H9 (cell line): ENCODE measurements at regions not wholly inside any gene's neighbourhood (a gene's known extent, or its start where the extent isn't known, plus 50 kb on each side); places are given as distances from the start of the nearest gene placed in this dataset.

Experiments
- DNase-seq: peaks from one replicate; pipeline ENCODE4 v3.0.0-alpha.2; 2017
- H2AFZ ChIP-seq: one replicate; pipeline ENCODE4 v1.6.1; 2013; ENCODE audit warnings: mild to moderate bottlenecking, low read length, control low read depth, moderate library complexity
- H2AK5ac ChIP-seq: 2 replicates; pipeline ENCODE4 v1.6.1; 2013; ENCODE audit warnings: low read length, control low read depth, mixed read lengths; ENCODE audit not compliant: insufficient read length
- H2BK120ac ChIP-seq: one replicate; pipeline ENCODE4 v1.6.1; 2013; ENCODE audit warnings: low read depth, mild to moderate bottlenecking, low read length, control low read depth, inconsistent platforms; ENCODE audit not compliant: poor library complexity, severe bottlenecking
- H2BK12ac ChIP-seq: 2 replicates; pipeline ENCODE4 v1.6.1; 2013; ENCODE audit warnings: low read length, control low read depth, mixed read lengths, low read depth; ENCODE audit not compliant: insufficient read length
- H2BK15ac ChIP-seq: 2 replicates; pipeline ENCODE4 v1.6.1; 2013; ENCODE audit warnings: low read depth, low read length, control low read depth
- H2BK20ac ChIP-seq: one replicate; pipeline ENCODE4 v1.6.1; 2013; ENCODE audit warnings: low read depth, mild to moderate bottlenecking, low read length, control low read depth, inconsistent platforms; ENCODE audit not compliant: poor library complexity, severe bottlenecking
- H2BK5ac ChIP-seq: 2 replicates; pipeline ENCODE4 v1.6.1; 2013; ENCODE audit warnings: low read length, control low read depth, mixed read lengths; ENCODE audit not compliant: insufficient read length
- H3K14ac ChIP-seq: 2 replicates; pipeline ENCODE4 v1.6.1; 2013; ENCODE audit warnings: low read length, control low read depth; ENCODE audit not compliant: insufficient read depth
- H3K18ac ChIP-seq: 2 replicates; pipeline ENCODE4 v1.6.1; 2013; ENCODE audit warnings: low read depth, mild to moderate bottlenecking, mixed read lengths, low read length, control low read depth; ENCODE audit not compliant: insufficient read length
- H3K23ac ChIP-seq: 2 replicates; pipeline ENCODE4 v1.6.1; 2013; ENCODE audit warnings: low read length, control low read depth, mixed read lengths, low read depth; ENCODE audit not compliant: insufficient read length
- H3K23me2 ChIP-seq: 2 replicates; pipeline ENCODE4 v1.6.1; 2013; ENCODE audit warnings: low read depth, mild to moderate bottlenecking, mixed read lengths, low read length, control low read depth; ENCODE audit not compliant: insufficient read length, poor library complexity, severe bottlenecking
- H3K27ac ChIP-seq: 2 replicates; pipeline ENCODE4 v1.5.1; 2013; ENCODE audit warnings: low read length, control low read depth, mixed read lengths, low read depth; ENCODE audit not compliant: insufficient read length
- H3K27me3 ChIP-seq: 2 replicates; pipeline ENCODE4 v1.6.1; 2013; ENCODE audit warnings: low read length, control low read depth, inconsistent platforms; ENCODE audit not compliant: insufficient read depth
- H3K4ac ChIP-seq: 2 replicates; pipeline ENCODE4 v1.6.1; 2013; ENCODE audit warnings: low read depth, mild to moderate bottlenecking, control low read depth, inconsistent platforms, low read length, moderate library complexity
- H3K4me1 ChIP-seq: 2 replicates; pipeline ENCODE4 v1.6.1; 2013; ENCODE audit warnings: low read length, control low read depth, inconsistent platforms; ENCODE audit not compliant: insufficient read depth
- H3K4me2 ChIP-seq: 2 replicates; pipeline ENCODE4 v1.6.1; 2013; ENCODE audit warnings: low read length, control low read depth, mixed read lengths; ENCODE audit not compliant: insufficient read length, insufficient read depth
- H3K56ac ChIP-seq: 2 replicates; pipeline ENCODE4 v1.6.1; 2013; ENCODE audit warnings: low read depth, mild to moderate bottlenecking, mixed read lengths, low read length, control low read depth; ENCODE audit not compliant: insufficient read length
- H3K79me1 ChIP-seq: 2 replicates; pipeline ENCODE4 v1.6.1; 2013; ENCODE audit warnings: low read depth, mild to moderate bottlenecking, moderate library complexity, low read length, control low read depth, inconsistent platforms; ENCODE audit not compliant: insufficient read depth, poor library complexity, severe bottlenecking
- H3K79me2 ChIP-seq: 2 replicates; pipeline ENCODE4 v1.6.1; 2013; ENCODE audit warnings: low read length, control low read depth, inconsistent platforms; ENCODE audit not compliant: insufficient read depth
- H3K9ac ChIP-seq: 2 replicates; pipeline ENCODE4 v1.6.1; 2013; ENCODE audit warnings: low read length, control low read depth, mixed read lengths; ENCODE audit not compliant: insufficient read length; ENCODE audit errors: extremely low read depth
- H3K9me3 ChIP-seq: one replicate; pipeline ENCODE4 v1.6.1; 2013; ENCODE audit warnings: low read depth, low read length, inconsistent platforms; ENCODE audit not compliant: control insufficient read depth
- H3T11ph ChIP-seq: one replicate; pipeline ENCODE4 v1.6.1; 2013; ENCODE audit warnings: mild to moderate bottlenecking, low read length, control low read depth, inconsistent platforms
- H4K20me1 ChIP-seq: one replicate; pipeline ENCODE4 v1.6.1; 2013; ENCODE audit not compliant: control insufficient read depth, insufficient read length, insufficient read depth
- H4K5ac ChIP-seq: 2 replicates; pipeline ENCODE4 v1.6.1; 2013; ENCODE audit warnings: low read depth, mild to moderate bottlenecking, mixed read lengths, low read length, control low read depth; ENCODE audit not compliant: insufficient read length
- H4K8ac ChIP-seq: replicated peaks from 2 replicates; pipeline ENCODE4 v1.6.1; 2013; ENCODE audit warnings: low read length, control low read depth, mixed read lengths, low read depth; ENCODE audit not compliant: insufficient read length
- H4K91ac ChIP-seq: 2 replicates; pipeline ENCODE4 v1.6.1; 2013; ENCODE audit warnings: low read depth, mild to moderate bottlenecking, moderate library complexity, mixed read lengths, low read length, control low read depth; ENCODE audit not compliant: insufficient read length
- H3K27ac Mint-ChIP-seq, 3 experiments: 2 replicates in 2 of 3; 3 replicates in 1 of 3; pipeline ENCODE4 v1.8.0; 2020 to 2021; ENCODE audit warnings: mixed read lengths in 3 of 3, mild to moderate bottlenecking in 1 of 3, moderate library complexity in 1 of 3
- H3K27me3 Mint-ChIP-seq: 2 replicates; pipeline ENCODE4 v1.8.0; 2021; ENCODE audit warnings: low read depth, mild to moderate bottlenecking, moderate library complexity, mixed read lengths
- H3K36me3 Mint-ChIP-seq, 3 experiments: 2 replicates in 2 of 3; 3 replicates in 1 of 3; pipeline ENCODE4 v1.8.0; 2020 to 2021; ENCODE audit warnings: low read depth in 3 of 3, mixed read lengths in 3 of 3; ENCODE audit not compliant: insufficient read depth in 1 of 3
- H3K4me1 Mint-ChIP-seq, 2 experiments: 2 replicates each; pipeline ENCODE4 v1.8.0; 2020; ENCODE audit warnings: mixed read lengths in 2 of 2
- H3K4me3 Mint-ChIP-seq, 2 experiments: 2 replicates in 1 of 2; 3 replicates in 1 of 2; pipeline ENCODE4 v1.8.0; 2020 to 2021; ENCODE audit warnings: mild to moderate bottlenecking in 2 of 2, mixed read lengths in 2 of 2, moderate library complexity in 1 of 2
- H3K9me3 Mint-ChIP-seq, 2 experiments: 2 replicates in 1 of 2; 3 replicates in 1 of 2; pipeline ENCODE4 v1.8.0; 2020; ENCODE audit warnings: mild to moderate bottlenecking in 2 of 2, mixed read lengths in 2 of 2, moderate library complexity in 1 of 2
- WGBS: extraction: QIAGEN DNeasy Blood & Tissue Kit; methylation state at CpG from one replicate; pipeline ENCODE4 v1.1.7; 2013; ENCODE audit warnings: missing lambda C conversion rate, low lambda C conversion rate, mixed read lengths; ENCODE audit not compliant: insufficient read length; ENCODE audit errors: extremely low coverage; 5-methylcytosine and 5-hydroxymethylcytosine counted together
- TF ChIP-seq, protein P1 (sequence below): fragments of 200-600 bp; sonication (generic); conservative IDR thresholded peaks from 3 replicates; pipeline ENCODE4 v1.8.0; 2021; ENCODE audit warnings: antibody characterized with exemption, mild to moderate bottlenecking

- H3K56ac ChIP-seq = no peak overlapping the region
- no peak overlapping the region for H3T11ph ChIP-seq
- no peak overlapping the region for H4K91ac ChIP-seq
- H4K20me1 ChIP-seq = no peaks in the 10 kb centered on the region
- H3K4me2 ChIP-seq = no peak overlapping the region
- no peak overlapping the region for H3K23ac ChIP-seq
- no peak overlapping the region for H2BK15ac ChIP-seq
- H3K9me3 ChIP-seq = no peaks in the 10 kb centered on the region
- H2BK12ac ChIP-seq = no peak overlapping the region
- no peak overlapping the region for H4K8ac ChIP-seq
- peaks cover 3% of the 10 kb centered on the region; the same call in 1 of the 2 replicates for H3K4me1 ChIP-seq
- H3K27me3 Mint-ChIP-seq = no peaks in the 10 kb centered on the region
- H2BK120ac ChIP-seq = no peak overlapping the region
- no peak overlapping the region for H2AK5ac ChIP-seq
- H3K79me1 ChIP-seq = no peaks in the 10 kb centered on the region
- H2BK5ac ChIP-seq = no peak overlapping the region
- H3K27ac ChIP-seq = no peak overlapping the region
- H3K27me3 ChIP-seq = no peaks in the 10 kb centered on the region
- H3K23me2 ChIP-seq = no peaks in the 10 kb centered on the region
- H3K4ac ChIP-seq = no peak overlapping the region
- no peak overlapping the region for H3K14ac ChIP-seq
- H3K9me3 Mint-ChIP-seq = no peaks in the 10 kb centered on the region
- no peaks in the 10 kb centered on the region; a peak in 1 of 7 replicates for H3K36me3 Mint-ChIP-seq
- H3K27ac Mint-ChIP-seq = no peak overlapping the region
- H3K4me3 Mint-ChIP-seq = no peak overlapping the region
- no peak for DNase-seq
- no peak overlapping the region for H2BK20ac ChIP-seq
- H4K5ac ChIP-seq = no peak overlapping the region
- H3K9ac ChIP-seq = no peak overlapping the region
- WGBS = no CpG with 5 or more reads among the region's 1 CpG
- H3K79me2 ChIP-seq = no peaks in the 10 kb centered on the region
- TF ChIP-seq, protein P1, sequence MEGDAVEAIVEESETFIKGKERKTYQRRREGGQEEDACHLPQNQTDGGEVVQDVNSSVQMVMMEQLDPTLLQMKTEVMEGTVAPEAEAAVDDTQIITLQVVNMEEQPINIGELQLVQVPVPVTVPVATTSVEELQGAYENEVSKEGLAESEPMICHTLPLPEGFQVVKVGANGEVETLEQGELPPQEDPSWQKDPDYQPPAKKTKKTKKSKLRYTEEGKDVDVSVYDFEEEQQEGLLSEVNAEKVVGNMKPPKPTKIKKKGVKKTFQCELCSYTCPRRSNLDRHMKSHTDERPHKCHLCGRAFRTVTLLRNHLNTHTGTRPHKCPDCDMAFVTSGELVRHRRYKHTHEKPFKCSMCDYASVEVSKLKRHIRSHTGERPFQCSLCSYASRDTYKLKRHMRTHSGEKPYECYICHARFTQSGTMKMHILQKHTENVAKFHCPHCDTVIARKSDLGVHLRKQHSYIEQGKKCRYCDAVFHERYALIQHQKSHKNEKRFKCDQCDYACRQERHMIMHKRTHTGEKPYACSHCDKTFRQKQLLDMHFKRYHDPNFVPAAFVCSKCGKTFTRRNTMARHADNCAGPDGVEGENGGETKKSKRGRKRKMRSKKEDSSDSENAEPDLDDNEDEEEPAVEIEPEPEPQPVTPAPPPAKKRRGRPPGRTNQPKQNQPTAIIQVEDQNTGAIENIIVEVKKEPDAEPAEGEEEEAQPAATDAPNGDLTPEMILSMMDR = no peak
- no peak overlapping the region for H2AFZ ChIP-seq
- no peak overlapping the region for H3K18ac ChIP-seq
- H3K4me1 Mint-ChIP-seq = peaks cover 16 to 26% of the 10 kb centered on the region in 2 experiments
These were observed 82.7 kb upstream of the ESRRG start for GRCh38 chr1:216805953-216806352.
